HS-27A (cell line): ENCODE measurements at regions not wholly inside any gene's neighbourhood (a gene's known extent, or its start where the extent isn't known, plus 50 kb on each side); places are given as distances from the start of the nearest gene placed in this dataset.
"Not testable (repeated sequence)": the region's sequence is repeated elsewhere in the genome, so short reads cannot be mapped to it uniquely, and the experiment has no call there.

ENCODE experiments used
- DNase-seq: peaks from one replicate; pipeline ENCODE4 v3.0.0-alpha.2; 2012; ENCODE audit warnings: low read depth, missing footprints

GRCh38 chr13:50156561-50157127 lies 141.4 kb downstream of the KCNRG start:
- DNase-seq = no peak

- no peak for DNase-seq
Observed at GRCh38 chr13:50158385-50159165, 143.3 kb downstream of the KCNRG start.

GRCh38 chr13:50159607-50160006 lies 144.4 kb downstream of the KCNRG start:
- no peak for DNase-seq

- DNase-seq = no peak
Observed at GRCh38 chr13:50161052-50161451, 145.8 kb downstream of the KCNRG start.

- no peak for DNase-seq
Observed at GRCh38 chr13:50162001-50162400, 146.8 kb downstream of the KCNRG start.

- no peak for DNase-seq
Observed at GRCh38 chr13:50162567-50162966, 147.3 kb downstream of the KCNRG start.

- DNase-seq = no peak
Observed at GRCh38 chr13:50167224-50167947, 152.1 kb downstream of the KCNRG start.

GRCh38 chr13:50167967-50168366 lies 152.7 kb downstream of the KCNRG start:
- DNase-seq = no peak

GRCh38 chr13:50168786-50169185 lies 153.5 kb downstream of the KCNRG start:
- DNase-seq = no peak

GRCh38 chr13:50170447-50171037 lies 155.3 kb downstream of the KCNRG start:
- no peak for DNase-seq

- DNase-seq = no peak
Observed at GRCh38 chr13:50171590-50172282, 156.5 kb downstream of the KCNRG start.

- DNase-seq = not testable (repeated sequence)
Observed at GRCh38 chr13:50173045-50173444, 157.8 kb downstream of the KCNRG start.

- DNase-seq = no peak
Observed at GRCh38 chr13:50174630-50175029, 159.4 kb downstream of the KCNRG start.

GRCh38 chr13:50179977-50180376 lies 164.7 kb downstream of the KCNRG start:
- no peak for DNase-seq

- not testable (repeated sequence) for DNase-seq
Observed at GRCh38 chr13:50185769-50186763, 170.8 kb downstream of the KCNRG start.

GRCh38 chr13:50187352-50188029 lies 172.2 kb downstream of the KCNRG start:
- no peak for DNase-seq

- no peak for DNase-seq
Observed at GRCh38 chr13:50188696-50189095, 173.5 kb downstream of the KCNRG start.

- DNase-seq = no peak
Observed at GRCh38 chr13:50189450-50189849, 174.2 kb downstream of the KCNRG start.

- DNase-seq = no peak
Observed at GRCh38 chr13:50191004-50191403, 175.8 kb downstream of the KCNRG start.

- no peak for DNase-seq
Observed at GRCh38 chr13:50192272-50192813, 177.1 kb downstream of the KCNRG start.
